Type B pancreatic cell (in vitro differentiated cells): ENCODE measurements at regions not wholly inside any gene's neighbourhood (a gene's known extent, or its start where the extent isn't known, plus 50 kb on each side); places are given as distances from the start of the nearest gene placed in this dataset.
"Not testable (repeated sequence)": the region's sequence is repeated elsewhere in the genome, so short reads cannot be mapped to it uniquely, and the experiment has no call there.

Experiments
- DNase-seq: peaks from one replicate; pipeline ENCODE4 v3.0.0; 2021; ENCODE audit warnings: mixed read lengths; ENCODE audit not compliant: unreplicated experiment; ENCODE audit errors: extremely low spot score
- H3K27ac Mint-ChIP-seq: 2 replicates; pipeline ENCODE4 v1.8.0; 2021; ENCODE audit warnings: mild to moderate bottlenecking, mixed read lengths
- H3K27me3 Mint-ChIP-seq: 2 replicates; pipeline ENCODE4 v1.8.0; 2021; ENCODE audit warnings: mixed read lengths
- H3K36me3 Mint-ChIP-seq: 2 replicates; pipeline ENCODE4 v1.8.0; 2021; ENCODE audit warnings: mixed read lengths
- H3K4me1 Mint-ChIP-seq: one replicate; pipeline ENCODE4 v1.8.0; 2021; ENCODE audit warnings: mixed read lengths; ENCODE audit not compliant: unreplicated experiment
- H3K4me3 Mint-ChIP-seq: 2 replicates; pipeline ENCODE4 v1.8.0; 2021; ENCODE audit warnings: mild to moderate bottlenecking, mixed read lengths
- H3K9me3 Mint-ChIP-seq: 2 replicates; pipeline ENCODE4 v1.8.0; 2021; ENCODE audit warnings: mixed read lengths
- CTCF ChIP-seq: fragments of 200-600 bp; sonication (generic); conservative IDR thresholded peaks from 2 replicates; pipeline ENCODE4 v1.5.0; 2021; ENCODE audit warnings: antibody characterized with exemption, mild to moderate bottlenecking

GRCh38 chr9:39791356-39791755, 435.9 kb downstream of the SPATA31A1 start:
- not testable (repeated sequence) for H3K4me3 Mint-ChIP-seq, DNase-seq, H3K27ac Mint-ChIP-seq, H3K27me3 Mint-ChIP-seq, H3K9me3 Mint-ChIP-seq, H3K4me1 Mint-ChIP-seq, H3K36me3 Mint-ChIP-seq
- peak; percentile 34 for TF ChIP-seq CTCF

- H3K4me1 Mint-ChIP-seq, H3K4me3 Mint-ChIP-seq, H3K27ac Mint-ChIP-seq, H3K9me3 Mint-ChIP-seq, H3K27me3 Mint-ChIP-seq, DNase-seq, H3K36me3 Mint-ChIP-seq: not testable (repeated sequence)
Observed at GRCh38 chr9:39797935-39798334, 442.5 kb downstream of the SPATA31A1 start.

GRCh38 chr9:39799252-39799651, 443.8 kb downstream of the SPATA31A1 start:
- not testable (repeated sequence) for H3K27me3 Mint-ChIP-seq, DNase-seq, H3K9me3 Mint-ChIP-seq, H3K4me3 Mint-ChIP-seq, H3K4me1 Mint-ChIP-seq, H3K36me3 Mint-ChIP-seq, H3K27ac Mint-ChIP-seq

GRCh38 chr9:39802561-39802960, 447.1 kb downstream of the SPATA31A1 start:
- H3K4me1 Mint-ChIP-seq, H3K9me3 Mint-ChIP-seq, DNase-seq, H3K36me3 Mint-ChIP-seq, H3K4me3 Mint-ChIP-seq, H3K27me3 Mint-ChIP-seq, H3K27ac Mint-ChIP-seq: not testable (repeated sequence)

GRCh38 chr9:39809401-39810226, 454.1 kb downstream of the SPATA31A1 start:
- not testable (repeated sequence) for H3K27me3 Mint-ChIP-seq, H3K4me1 Mint-ChIP-seq, H3K9me3 Mint-ChIP-seq, H3K36me3 Mint-ChIP-seq
- Mint-ChIP-seq H3K4me3 (peak overlapping the region; percentile 96), H3K27ac (peak overlapping the region; percentile 98)
- peak; percentile 76 for DNase-seq

GRCh38 chr9:39810401-39810800, 454.9 kb downstream of the SPATA31A1 start:
- not testable (repeated sequence) for H3K27me3 Mint-ChIP-seq, H3K27ac Mint-ChIP-seq, H3K36me3 Mint-ChIP-seq, H3K9me3 Mint-ChIP-seq, H3K4me1 Mint-ChIP-seq, H3K4me3 Mint-ChIP-seq, DNase-seq

GRCh38 chr9:39811615-39812014, 456.1 kb downstream of the SPATA31A1 start:
- H3K4me1 Mint-ChIP-seq, H3K9me3 Mint-ChIP-seq, DNase-seq, H3K27ac Mint-ChIP-seq, H3K4me3 Mint-ChIP-seq, H3K27me3 Mint-ChIP-seq, H3K36me3 Mint-ChIP-seq: not testable (repeated sequence)

GRCh38 chr9:39828457-39828856, 473.0 kb downstream of the SPATA31A1 start:
- not testable (repeated sequence) for H3K27me3 Mint-ChIP-seq, H3K4me1 Mint-ChIP-seq, H3K4me3 Mint-ChIP-seq, H3K27ac Mint-ChIP-seq, H3K9me3 Mint-ChIP-seq, DNase-seq, H3K36me3 Mint-ChIP-seq
- TF ChIP-seq CTCF: peak; percentile 69
